Activated T-cell treated with anti-CD3 and anti-CD28 coated beads, Interleukin-2, amount 50 U/mL, for 4 hours (primary cell): ENCODE measurements at regions not wholly inside any gene's neighbourhood (a gene's known extent, or its start where the extent isn't known, plus 50 kb on each side); places are given as distances from the start of the nearest gene placed in this dataset.

Experiments
- ATAC-seq, 2 donors: fragments of 200-7000 bp; cut with Tn5 transposase; one replicate each; pipeline ENCODE4 v1.10.0; 2021
- DNase-seq: peaks from one replicate; pipeline ENCODE4 v3.0.0-alpha.2; 2020
- H3K27me3 Mint-ChIP-seq: one replicate; pipeline ENCODE4 v1.8.0; 2021; ENCODE audit warnings: low read depth, mixed read lengths
- H3K36me3 Mint-ChIP-seq: one replicate; pipeline ENCODE4 v1.8.0; 2022; ENCODE audit warnings: mixed read lengths; ENCODE audit not compliant: insufficient read depth
- H3K4me1 Mint-ChIP-seq: one replicate; pipeline ENCODE4 v1.8.0; 2021; ENCODE audit warnings: low read depth, mixed read lengths
- H3K4me3 Mint-ChIP-seq: one replicate; pipeline ENCODE4 v1.8.0; 2021; ENCODE audit warnings: mild to moderate bottlenecking, moderate library complexity, mixed read lengths
- H3K9me3 Mint-ChIP-seq: one replicate; pipeline ENCODE4 v1.8.0; 2021; ENCODE audit warnings: mixed read lengths

DNA sequence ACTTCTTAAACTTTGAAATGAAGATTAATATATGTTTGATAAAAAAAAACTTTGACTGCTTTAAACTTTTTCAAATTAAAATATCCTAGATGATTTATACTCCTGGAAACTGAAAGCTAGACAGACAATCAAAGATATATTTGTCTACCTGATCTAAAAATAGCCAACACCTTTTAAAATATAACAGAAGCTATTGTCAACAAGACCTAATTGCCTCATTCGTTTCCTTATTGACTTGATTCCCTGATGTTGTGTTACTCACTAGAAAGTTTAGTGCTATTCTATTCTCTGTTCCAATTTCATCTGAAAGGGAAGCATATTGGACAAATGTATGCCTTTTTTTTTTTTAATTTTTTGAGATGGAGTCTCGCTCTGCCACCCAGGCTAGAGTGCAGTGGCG is 445.6 kb upstream of the ADAMTS5 start:
- DNase-seq (no peak), ATAC-seq (no peak)
- peaks cover 3% of the 10 kb centered on the region for H3K9me3 Mint-ChIP-seq
- no peaks in the 10 kb centered on the region for H3K36me3 Mint-ChIP-seq
- H3K4me3 Mint-ChIP-seq: no peak overlapping the region
- H3K4me1 Mint-ChIP-seq: no peaks in the 10 kb centered on the region
- H3K27me3 Mint-ChIP-seq: no peaks in the 10 kb centered on the region

GRCh38 chr21:27408826-27409225 is 441.9 kb upstream of the ADAMTS5 start:
- Mint-ChIP-seq H3K27me3 (no peaks in the 10 kb centered on the region), H3K4me3 (no peak overlapping the region), H3K4me1 (no peaks in the 10 kb centered on the region), H3K36me3 (no peaks in the 10 kb centered on the region), H3K9me3 (no peaks in the 10 kb centered on the region)
- ATAC-seq: no peak
- no peak for DNase-seq

- Mint-ChIP-seq H3K4me3 (no peak overlapping the region), H3K36me3 (no peaks in the 10 kb centered on the region), H3K9me3 (no peaks in the 10 kb centered on the region), H3K4me1 (no peaks in the 10 kb centered on the region), H3K27me3 (no peaks in the 10 kb centered on the region)
- ATAC-seq (no peak), DNase-seq (no peak)
Measured at GRCh38 chr21:27407271-27407670, 440.4 kb upstream of the ADAMTS5 start.

DNA sequence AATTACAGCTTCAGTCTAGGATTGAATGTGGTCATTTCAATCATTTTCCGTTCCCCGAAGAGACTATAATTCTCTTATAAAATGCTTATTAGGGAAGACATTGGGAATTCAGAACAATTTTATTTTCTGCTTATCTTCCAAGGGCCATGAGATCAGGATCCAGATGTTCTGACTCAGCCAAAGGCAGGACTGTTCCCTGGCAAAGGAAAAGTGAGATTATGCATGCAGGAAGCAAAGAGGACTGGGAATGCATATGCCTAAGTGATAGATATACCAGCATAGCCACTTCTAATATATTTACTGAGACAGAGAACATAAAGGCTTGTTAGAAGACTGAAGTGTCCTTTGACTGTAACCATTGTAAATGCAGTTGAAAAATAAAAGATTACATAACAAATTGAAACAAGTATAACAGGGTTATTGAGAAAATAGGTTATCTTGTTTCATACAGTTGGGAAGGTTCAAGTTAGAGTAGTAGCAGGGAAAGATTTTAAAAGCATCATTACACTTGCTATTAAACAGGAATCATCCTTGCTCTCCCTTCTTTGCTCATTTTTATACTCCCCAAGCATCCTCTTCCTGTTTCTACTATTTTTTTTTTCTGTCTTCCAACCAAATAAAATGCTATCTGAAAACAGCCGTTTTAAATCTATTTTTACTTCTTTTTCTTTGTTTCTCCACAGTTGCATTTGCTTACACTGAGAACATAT is 439.6 kb upstream of the ADAMTS5 start:
- Mint-ChIP-seq H3K27me3 (no peaks in the 10 kb centered on the region), H3K4me3 (no peak overlapping the region), H3K36me3 (no peaks in the 10 kb centered on the region), H3K4me1 (no peaks in the 10 kb centered on the region), H3K9me3 (no peaks in the 10 kb centered on the region)
- ATAC-seq: no peak
- DNase-seq: no peak

- no peaks in the 10 kb centered on the region for H3K36me3 Mint-ChIP-seq
- H3K4me1 Mint-ChIP-seq: no peaks in the 10 kb centered on the region
- DNase-seq: no peak
- no peaks in the 10 kb centered on the region for H3K27me3 Mint-ChIP-seq
- H3K4me3 Mint-ChIP-seq: no peak overlapping the region
- H3K9me3 Mint-ChIP-seq: no peaks in the 10 kb centered on the region
- ATAC-seq: no peak
Measured at GRCh38 chr21:27403011-27403410, 436.1 kb upstream of the ADAMTS5 start.

- DNase-seq: no peak
- Mint-ChIP-seq H3K9me3 (peaks cover 4% of the 10 kb centered on the region), H3K27me3 (no peaks in the 10 kb centered on the region), H3K4me1 (no peaks in the 10 kb centered on the region), H3K36me3 (no peaks in the 10 kb centered on the region), H3K4me3 (no peak overlapping the region)
- ATAC-seq: no peak
Measured at GRCh38 chr21:27400045-27400444, 433.2 kb upstream of the ADAMTS5 start.

DNA sequence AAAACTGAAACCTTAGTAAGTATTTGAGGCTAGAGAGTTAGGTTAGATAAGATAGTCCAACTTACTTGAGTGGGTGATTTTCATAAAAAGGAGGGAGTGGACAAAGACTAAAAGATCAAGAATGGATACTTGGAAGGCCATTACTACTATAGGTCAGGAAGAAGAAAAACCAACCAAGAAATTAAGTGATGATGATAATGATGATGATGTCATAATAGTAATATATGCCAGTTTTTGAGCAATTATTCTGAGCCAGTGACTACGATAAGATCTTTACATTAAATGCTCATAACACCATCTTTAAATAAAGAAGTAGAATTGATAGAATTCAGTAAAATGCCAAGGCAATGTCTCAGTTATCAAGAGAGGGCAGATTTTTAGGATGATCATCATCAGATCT is 430.7 kb upstream of the ADAMTS5 start:
- ATAC-seq (no peak), DNase-seq (no peak)

DNA sequence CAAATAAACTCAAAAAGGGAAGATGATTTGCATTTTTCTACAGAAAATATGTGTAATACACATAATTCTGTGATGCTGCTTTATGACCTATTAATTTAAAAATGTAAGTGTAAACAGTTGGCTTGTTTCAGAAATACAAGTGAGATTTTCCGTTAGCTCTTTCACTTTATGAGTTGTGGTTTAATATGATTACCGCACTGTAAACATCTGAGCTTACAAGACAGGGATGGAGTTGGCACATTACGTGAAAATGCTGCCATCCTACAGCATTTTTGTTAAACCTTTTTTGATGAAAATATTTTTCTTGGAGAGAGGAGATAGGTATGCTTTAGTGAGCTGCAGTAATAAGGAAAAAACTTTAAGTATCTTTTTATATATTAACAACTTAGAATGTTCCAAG is 426.8 kb upstream of the ADAMTS5 start:
- no peak overlapping the region for H3K4me3 Mint-ChIP-seq
- DNase-seq (no peak), ATAC-seq (no peak)
- no peaks in the 10 kb centered on the region for H3K4me1 Mint-ChIP-seq
- no peaks in the 10 kb centered on the region for H3K27me3 Mint-ChIP-seq
- no peaks in the 10 kb centered on the region for H3K36me3 Mint-ChIP-seq
- H3K9me3 Mint-ChIP-seq: peaks cover 8% of the 10 kb centered on the region

More for the DNA sequence above, 430.7 kb upstream of the ADAMTS5 start:
- Mint-ChIP-seq H3K27me3 (no peaks in the 10 kb centered on the region), H3K36me3 (no peaks in the 10 kb centered on the region), H3K4me1 (no peaks in the 10 kb centered on the region), H3K9me3 (peaks cover 4% of the 10 kb centered on the region), H3K4me3 (no peak overlapping the region)

GRCh38 chr21:27391990-27392389 is 425.1 kb upstream of the ADAMTS5 start:
- Mint-ChIP-seq H3K36me3 (no peaks in the 10 kb centered on the region), H3K4me3 (no peak overlapping the region), H3K9me3 (peaks cover 8% of the 10 kb centered on the region), H3K27me3 (no peaks in the 10 kb centered on the region), H3K4me1 (no peaks in the 10 kb centered on the region)
- no peak for DNase-seq
- ATAC-seq: no peak

DNA sequence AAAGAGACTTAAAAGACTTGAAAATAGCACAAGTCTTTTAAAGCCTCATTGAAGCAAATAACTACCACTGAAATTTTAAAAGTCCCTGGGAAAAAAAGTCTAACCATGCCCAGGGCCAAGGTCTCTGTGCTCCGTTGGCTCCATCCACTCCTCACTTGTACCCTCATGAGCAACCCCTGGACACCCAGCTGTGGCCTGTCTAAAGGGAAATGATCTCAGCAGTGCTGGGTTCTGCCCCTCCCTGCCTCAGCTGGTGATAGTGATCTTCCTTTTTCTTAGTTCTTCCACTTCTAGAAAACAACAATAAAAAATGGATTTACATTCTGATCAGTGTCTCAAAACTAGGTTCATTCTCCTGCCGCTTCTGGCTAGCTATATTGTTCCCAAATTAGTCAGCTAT is 423.5 kb upstream of the ADAMTS5 start:
- no peaks in the 10 kb centered on the region for H3K36me3 Mint-ChIP-seq

DNA sequence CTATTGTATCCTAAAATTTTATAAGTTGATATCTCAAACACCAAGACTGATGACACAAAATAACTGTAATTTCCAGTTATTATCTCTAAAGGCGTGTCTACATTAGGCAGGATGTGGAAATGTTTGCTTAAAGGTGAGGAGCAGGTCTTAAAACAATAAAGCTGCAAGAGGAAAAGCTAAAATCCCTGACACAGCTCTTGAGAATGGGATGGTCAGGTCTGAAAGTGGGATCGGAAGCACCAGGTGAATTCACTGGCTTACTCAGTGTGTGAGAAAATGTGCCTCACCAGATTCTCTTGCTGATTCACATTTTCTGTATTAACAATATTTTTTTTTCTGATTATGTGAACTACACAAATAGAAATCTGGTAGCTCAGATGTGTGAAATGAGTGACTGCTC is 421.9 kb upstream of the ADAMTS5 start:
- ATAC-seq (no peak), DNase-seq (no peak)
- no peak overlapping the region for H3K4me3 Mint-ChIP-seq
- H3K27me3 Mint-ChIP-seq: no peaks in the 10 kb centered on the region
- no peaks in the 10 kb centered on the region for H3K36me3 Mint-ChIP-seq
- H3K4me1 Mint-ChIP-seq: no peaks in the 10 kb centered on the region
- H3K9me3 Mint-ChIP-seq: peaks cover 7% of the 10 kb centered on the region

More for the DNA sequence above, 423.5 kb upstream of the ADAMTS5 start:
- ATAC-seq: no peak
- Mint-ChIP-seq H3K4me1 (no peaks in the 10 kb centered on the region), H3K9me3 (peaks cover 6% of the 10 kb centered on the region), H3K27me3 (no peaks in the 10 kb centered on the region), H3K4me3 (no peak overlapping the region)
- no peak for DNase-seq

- Mint-ChIP-seq H3K4me3 (no peak overlapping the region), H3K36me3 (no peaks in the 10 kb centered on the region), H3K9me3 (peaks cover 7% of the 10 kb centered on the region), H3K4me1 (no peaks in the 10 kb centered on the region), H3K27me3 (no peaks in the 10 kb centered on the region)
- no peak for ATAC-seq
- no peak for DNase-seq
Measured at GRCh38 chr21:27382404-27382803, 415.5 kb upstream of the ADAMTS5 start.

DNA sequence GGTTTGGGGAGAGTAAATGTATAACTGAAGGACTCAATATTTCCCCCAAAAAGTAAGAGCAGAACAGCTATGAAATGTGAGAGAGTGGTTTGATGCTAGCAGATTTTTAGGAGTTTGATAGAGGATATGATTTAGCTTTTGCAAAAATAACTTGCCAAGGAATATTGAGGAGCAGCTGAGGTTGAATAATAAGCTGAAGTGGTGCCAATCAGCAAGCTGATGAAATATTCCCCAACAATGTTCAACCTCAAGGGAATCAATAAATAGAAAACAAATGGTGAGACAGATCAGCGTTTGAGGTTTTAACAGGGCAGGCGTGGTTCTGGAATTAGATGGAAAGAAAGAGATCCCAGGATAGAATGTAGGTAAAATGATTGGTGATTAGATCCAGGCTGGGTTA is 413.4 kb upstream of the ADAMTS5 start:
- Mint-ChIP-seq H3K36me3 (no peaks in the 10 kb centered on the region), H3K9me3 (peaks cover 5% of the 10 kb centered on the region), H3K4me3 (no peak overlapping the region), H3K4me1 (no peaks in the 10 kb centered on the region), H3K27me3 (no peaks in the 10 kb centered on the region)
- ATAC-seq (no peak), DNase-seq (no peak)

- Mint-ChIP-seq H3K36me3 (no peaks in the 10 kb centered on the region), H3K9me3 (peaks cover 5% of the 10 kb centered on the region), H3K4me1 (no peaks in the 10 kb centered on the region), H3K4me3 (no peak overlapping the region), H3K27me3 (no peaks in the 10 kb centered on the region)
- no peak for ATAC-seq
- no peak for DNase-seq
Measured at GRCh38 chr21:27379354-27379753, 412.5 kb upstream of the ADAMTS5 start.

GRCh38 chr21:27372381-27372780 is 405.5 kb upstream of the ADAMTS5 start:
- H3K9me3 Mint-ChIP-seq: no peaks in the 10 kb centered on the region
- no peaks in the 10 kb centered on the region for H3K36me3 Mint-ChIP-seq
- H3K4me3 Mint-ChIP-seq: no peak overlapping the region
- DNase-seq: no peak
- no peaks in the 10 kb centered on the region for H3K27me3 Mint-ChIP-seq
- H3K4me1 Mint-ChIP-seq: no peaks in the 10 kb centered on the region
- no peak for ATAC-seq

DNA sequence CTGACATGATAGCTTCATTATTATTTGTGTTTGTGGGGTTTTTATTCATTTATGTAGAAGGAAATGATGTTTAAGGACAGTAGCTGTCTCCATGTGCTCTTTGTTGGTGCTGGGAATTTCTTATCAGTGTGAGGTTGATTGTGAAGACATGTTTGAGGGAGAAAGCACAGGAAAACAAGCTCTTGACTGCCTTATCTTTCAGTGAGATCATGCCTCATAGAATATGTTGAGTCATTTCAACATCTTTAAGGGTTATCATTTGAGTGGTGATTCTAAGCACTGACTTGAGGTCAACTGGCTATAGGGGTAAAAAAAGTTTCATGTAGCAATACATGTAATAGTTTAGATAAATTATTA is 405.1 kb upstream of the ADAMTS5 start:
- H3K9me3 Mint-ChIP-seq: peaks cover 3% of the 10 kb centered on the region
- H3K36me3 Mint-ChIP-seq: no peaks in the 10 kb centered on the region
- H3K27me3 Mint-ChIP-seq: no peaks in the 10 kb centered on the region
- ATAC-seq (no peak), DNase-seq (no peak)
- no peaks in the 10 kb centered on the region for H3K4me1 Mint-ChIP-seq
- no peak overlapping the region for H3K4me3 Mint-ChIP-seq
